Mesenchymal stem cell (in vitro differentiated cells and primary cell): ENCODE measurements at regions not wholly inside any gene's neighbourhood (a gene's known extent, or its start where the extent isn't known, plus 50 kb on each side); places are given as distances from the start of the nearest gene placed in this dataset.

Experiments used
- DNase-seq: peaks from one replicate; pipeline ENCODE4 v3.0.0-alpha.2; 2013
- H2AFZ ChIP-seq: one replicate; pipeline ENCODE4 v1.6.1; 2013; ENCODE audit warnings: low read depth, mild to moderate bottlenecking, control low read depth, inconsistent platforms, low read length, moderate library complexity
- H2AK5ac ChIP-seq: 2 replicates; pipeline ENCODE4 v1.6.1; 2013; ENCODE audit warnings: low read length, moderate library complexity, mild to moderate bottlenecking, inconsistent platforms; ENCODE audit not compliant: severe bottlenecking
- H2BK120ac ChIP-seq: one replicate; pipeline ENCODE4 v1.6.1; 2013; ENCODE audit warnings: low read depth, mild to moderate bottlenecking, inconsistent platforms, low read length, moderate library complexity
- H2BK12ac ChIP-seq, 2 experiments: one replicate each; pipeline ENCODE4 v1.6.1; 2013; ENCODE audit warnings: inconsistent platforms in 2 of 2, low read length in 2 of 2, mild to moderate bottlenecking in 2 of 2, moderate library complexity in 2 of 2, control low read depth in 1 of 2
- H2BK15ac ChIP-seq: one replicate; pipeline ENCODE4 v1.6.1; 2013; ENCODE audit warnings: mild to moderate bottlenecking, low read depth, inconsistent platforms; ENCODE audit not compliant: poor library complexity, severe bottlenecking
- H2BK5ac ChIP-seq: 2 replicates; pipeline ENCODE4 v1.6.1; 2013; ENCODE audit warnings: low read depth, mild to moderate bottlenecking, low read length, control low read depth, inconsistent platforms; ENCODE audit not compliant: poor library complexity, severe bottlenecking
- H3K14ac ChIP-seq, 2 experiments: one replicate each; pipeline ENCODE4 v1.6.1; 2013; ENCODE audit warnings: inconsistent platforms in 2 of 2, low read length in 2 of 2, control low read depth in 1 of 2, mild to moderate bottlenecking in 1 of 2, moderate library complexity in 1 of 2
- H3K18ac ChIP-seq, 2 experiments: one replicate each; pipeline ENCODE4 v1.6.1; 2013; ENCODE audit warnings: inconsistent platforms in 2 of 2, low read length in 2 of 2, control low read depth in 1 of 2, low read depth in 1 of 2, mild to moderate bottlenecking in 1 of 2
- H3K23ac ChIP-seq, 2 experiments: one replicate each; pipeline ENCODE4 v1.6.1; 2013; ENCODE audit warnings: inconsistent platforms in 2 of 2, low read length in 2 of 2, mild to moderate bottlenecking in 2 of 2, moderate library complexity in 2 of 2, control low read depth in 1 of 2
- H3K27ac ChIP-seq: 2 replicates; pipeline ENCODE4 v1.5.1; 2013; ENCODE audit warnings: mild to moderate bottlenecking, moderate library complexity, low read length, control low read depth, inconsistent platforms; ENCODE audit not compliant: poor library complexity, severe bottlenecking
- H3K27me3 ChIP-seq, 2 experiments: 2 replicates each; pipeline versions ENCODE4 v1.6.1 to v1.7.0; 2013; ENCODE audit warnings: low read length in 2 of 2, mild to moderate bottlenecking in 2 of 2, moderate library complexity in 2 of 2, control low read depth in 1 of 2, inconsistent platforms in 1 of 2; ENCODE audit not compliant: control insufficient read depth in 1 of 2, insufficient read depth in 1 of 2
- H3K36me3 ChIP-seq, 2 experiments: 2 replicates each; pipeline versions ENCODE4 v1.6.1 to v1.7.0; 2013; ENCODE audit warnings: low read length in 2 of 2, control low read depth in 1 of 2, inconsistent platforms in 1 of 2, low read depth in 1 of 2, mild to moderate bottlenecking in 1 of 2; ENCODE audit not compliant: insufficient read depth in 2 of 2, control insufficient read depth in 1 of 2
- H3K4ac ChIP-seq, 2 experiments: one replicate each; pipeline ENCODE4 v1.6.1; 2013; ENCODE audit warnings: inconsistent platforms in 2 of 2, low read length in 2 of 2, mild to moderate bottlenecking in 2 of 2, moderate library complexity in 2 of 2, control low read depth in 1 of 2, low read depth in 1 of 2
- H3K4me1 ChIP-seq: 2 replicates; pipeline ENCODE4 v1.6.1; 2013; ENCODE audit warnings: low read depth, low read length, control low read depth; ENCODE audit not compliant: control insufficient read depth, insufficient read depth
- H3K4me2 ChIP-seq: 2 replicates; pipeline ENCODE4 v1.6.1; 2013; ENCODE audit warnings: low read length, mild to moderate bottlenecking, inconsistent platforms; ENCODE audit not compliant: poor library complexity, severe bottlenecking
- H3K4me3 ChIP-seq, 2 experiments: 2 replicates each; pipeline versions ENCODE4 v1.5.1 to v1.7.0; 2013; ENCODE audit warnings: low read length in 2 of 2, mild to moderate bottlenecking in 2 of 2, control low read depth in 1 of 2, low read depth in 1 of 2; ENCODE audit not compliant: insufficient read depth in 1 of 2
- H3K79me1 ChIP-seq: replicated peaks from 2 replicates; pipeline ENCODE4 v1.6.1; 2013; ENCODE audit warnings: mild to moderate bottlenecking, control low read depth, low read length, inconsistent platforms; ENCODE audit not compliant: poor library complexity, severe bottlenecking
- H3K9ac ChIP-seq: 2 replicates; pipeline ENCODE4 v1.7.0; 2013; ENCODE audit warnings: mild to moderate bottlenecking, low read length, moderate library complexity
- H3K9me3 ChIP-seq: 2 replicates; pipeline ENCODE4 v1.7.0; 2013; ENCODE audit warnings: mild to moderate bottlenecking, low read length; ENCODE audit not compliant: control insufficient read depth
- H4K8ac ChIP-seq: one replicate; pipeline ENCODE4 v1.6.1; 2013; ENCODE audit warnings: inconsistent platforms, mild to moderate bottlenecking, low read length, moderate library complexity
- H4K91ac ChIP-seq: one replicate; pipeline ENCODE4 v1.6.1; 2013; ENCODE audit warnings: mild to moderate bottlenecking, low read length, inconsistent platforms
- WGBS: methylation state at CpG from one replicate; pipeline ENCODE4 v1.1.7; 2013; ENCODE audit warnings: mixed read lengths; 5-methylcytosine and 5-hydroxymethylcytosine counted together

GRCh38 chr10:36473122-36473521 lies 652.3 kb upstream of the ANKRD30A start:
- Histone ChIP-seq H3K27ac (no peak overlapping the region), H2BK5ac (no peak overlapping the region), H4K91ac (no peak overlapping the region), H2AK5ac (no peak overlapping the region), H3K23ac (no peak overlapping the region), H3K4ac (no peak overlapping the region), H3K79me1 (no peaks in the 10 kb centered on the region), H3K9ac (no peak overlapping the region), H4K8ac (no peak overlapping the region), H3K27me3 (no peaks in the 10 kb centered on the region), H2BK12ac (no peak overlapping the region), H3K36me3 (no peaks in the 10 kb centered on the region), H3K4me1 (no peaks in the 10 kb centered on the region), H2BK120ac (no peak overlapping the region), H3K9me3 (no peaks in the 10 kb centered on the region), H2BK15ac (no peak overlapping the region), H3K4me2 (no peak overlapping the region), H3K18ac (no peak overlapping the region), H3K14ac (no peak overlapping the region), H2AFZ (no peak overlapping the region), H3K4me3 (no peak overlapping the region)
- DNase-seq = no peak
- WGBS = 100% methylated on average over 1 of the region's 4 CpGs

DNA sequence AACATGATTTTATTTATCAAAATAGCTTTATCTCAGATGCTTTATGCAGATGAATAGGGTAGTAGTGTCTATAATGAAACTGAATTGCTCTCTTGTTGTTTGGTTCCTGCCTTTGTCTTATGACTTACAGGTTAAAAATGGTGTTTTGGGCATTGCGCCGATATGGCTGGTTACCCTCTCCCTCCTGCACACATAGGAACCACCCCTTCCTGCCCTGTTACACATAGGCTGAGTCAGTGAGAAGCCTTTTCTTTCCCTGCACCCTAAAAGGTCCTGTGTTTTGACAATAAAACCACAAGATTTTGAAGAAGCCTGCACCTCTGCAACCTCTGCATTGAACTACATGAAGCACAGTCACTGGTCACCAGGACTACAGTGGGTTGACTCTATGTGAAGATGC lies 655.8 kb upstream of the ANKRD30A start:
- H2BK5ac ChIP-seq = no peak overlapping the region
- no peak overlapping the region for H3K4ac ChIP-seq
- H2BK12ac ChIP-seq = peak overlapping the region in 1 of 2 experiments; percentile 18
- no peaks in the 10 kb centered on the region for H3K9me3 ChIP-seq
- no peak overlapping the region for H3K4me2 ChIP-seq
- no peaks in the 10 kb centered on the region for H3K79me1 ChIP-seq
- no peaks in the 10 kb centered on the region for H3K27me3 ChIP-seq
- DNase-seq = peak; percentile 39
- H3K36me3 ChIP-seq = no peaks in the 10 kb centered on the region
- H2BK15ac ChIP-seq = no peak overlapping the region
- H2BK120ac ChIP-seq = no peak overlapping the region
- H3K27ac ChIP-seq = no peak overlapping the region
- no peak overlapping the region for H3K4me3 ChIP-seq
- no peak overlapping the region for H4K91ac ChIP-seq
- no peak overlapping the region for H3K14ac ChIP-seq
- no peak overlapping the region for H3K18ac ChIP-seq
- no peak overlapping the region for H2AFZ ChIP-seq
- no peaks in the 10 kb centered on the region for H3K4me1 ChIP-seq
- WGBS = 63% methylated on average over 2 of the region's 2 CpGs
- H3K9ac ChIP-seq = no peak overlapping the region
- peak overlapping the region in 1 of 2 experiments; percentile 4 for H3K23ac ChIP-seq
- no peak overlapping the region for H4K8ac ChIP-seq
- no peak overlapping the region for H2AK5ac ChIP-seq

- no peaks in the 10 kb centered on the region for H3K4me1 ChIP-seq
- no peak overlapping the region for H2BK120ac ChIP-seq
- H3K27ac ChIP-seq = no peak overlapping the region
- H2AK5ac ChIP-seq = no peak overlapping the region
- no peak overlapping the region for H2AFZ ChIP-seq
- H3K14ac ChIP-seq = no peak overlapping the region
- H3K4me2 ChIP-seq = no peak overlapping the region
- H3K36me3 ChIP-seq = no peaks in the 10 kb centered on the region
- H2BK12ac ChIP-seq = no peak overlapping the region
- no peak overlapping the region for H3K23ac ChIP-seq
- H3K9me3 ChIP-seq = no peaks in the 10 kb centered on the region
- H3K4me3 ChIP-seq = no peak overlapping the region
- no peak overlapping the region for H3K4ac ChIP-seq
- H3K79me1 ChIP-seq = no peaks in the 10 kb centered on the region
- H2BK5ac ChIP-seq = no peak overlapping the region
- no peak overlapping the region for H4K91ac ChIP-seq
- no peak overlapping the region for H4K8ac ChIP-seq
- no peak overlapping the region for H2BK15ac ChIP-seq
- no peak overlapping the region for H3K9ac ChIP-seq
- no peak for DNase-seq
- no peak overlapping the region for H3K18ac ChIP-seq
- no CpG with 5 or more reads among the region's 3 CpGs for WGBS
- H3K27me3 ChIP-seq = no peaks in the 10 kb centered on the region
Measured at GRCh38 chr10:36468620-36469019, 656.8 kb upstream of the ANKRD30A start.

DNA sequence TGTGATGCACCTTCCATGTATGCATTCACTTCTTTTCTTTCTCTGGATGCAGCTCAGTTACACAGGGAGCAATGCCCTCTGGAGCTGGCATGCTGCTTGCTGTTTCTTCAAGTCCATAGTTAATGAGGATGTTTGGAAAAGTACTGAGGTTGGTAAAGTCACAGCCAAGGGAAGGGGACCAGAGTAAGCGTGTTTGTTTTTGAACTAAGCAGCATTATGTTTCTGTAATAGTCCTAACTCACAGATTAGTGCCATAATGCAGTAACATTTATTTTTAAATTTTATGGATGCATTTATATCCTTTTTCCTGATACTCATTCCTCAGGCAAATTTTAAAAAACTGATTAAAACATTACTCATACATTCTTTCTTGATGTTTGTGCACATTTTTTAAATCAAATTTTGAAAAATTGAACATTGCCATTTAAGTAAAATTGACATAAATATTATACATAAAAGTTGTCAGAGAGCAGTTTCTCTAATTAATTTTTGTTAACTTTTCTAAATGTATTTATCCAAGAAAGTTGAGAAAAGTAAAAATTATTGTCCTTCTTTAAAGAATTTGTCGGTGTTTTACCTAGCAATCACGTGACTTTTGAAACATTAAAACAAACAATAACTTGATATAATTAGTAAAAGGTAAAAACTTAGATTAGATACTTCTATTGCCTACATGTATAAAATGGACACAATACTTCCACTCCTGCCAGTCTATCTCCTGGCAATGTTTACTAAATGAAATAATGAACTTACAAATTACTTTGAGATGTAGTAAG lies 659.6 kb upstream of the ANKRD30A start:
- H3K18ac ChIP-seq = no peak overlapping the region
- H3K4me2 ChIP-seq = no peak overlapping the region
- H3K4ac ChIP-seq = no peak overlapping the region
- H3K27me3 ChIP-seq = no peaks in the 10 kb centered on the region
- no peak for DNase-seq
- no peak overlapping the region for H3K23ac ChIP-seq
- H3K4me1 ChIP-seq = peaks cover 1% of the 10 kb centered on the region
- H2BK5ac ChIP-seq = no peak overlapping the region
- no peaks in the 10 kb centered on the region for H3K9me3 ChIP-seq
- H2AFZ ChIP-seq = no peak overlapping the region
- no peak overlapping the region for H2BK15ac ChIP-seq
- no peak overlapping the region for H3K4me3 ChIP-seq
- no CpG with 5 or more reads among the region's 3 CpGs for WGBS
- no peak overlapping the region for H3K14ac ChIP-seq
- no peak overlapping the region for H3K27ac ChIP-seq
- H3K36me3 ChIP-seq = no peaks in the 10 kb centered on the region
- H2BK12ac ChIP-seq = peak overlapping the region in 1 of 2 experiments; percentile 31
- H4K91ac ChIP-seq = no peak overlapping the region
- H4K8ac ChIP-seq = no peak overlapping the region
- no peak overlapping the region for H3K9ac ChIP-seq
- no peak overlapping the region for H2BK120ac ChIP-seq
- H2AK5ac ChIP-seq = no peak overlapping the region
- no peaks in the 10 kb centered on the region for H3K79me1 ChIP-seq
